GM18507 (cell line): ENCODE measurements at regions not wholly inside any gene's neighbourhood (a gene's known extent, or its start where the extent isn't known, plus 50 kb on each side); places are given as distances from the start of the nearest gene placed in this dataset.
"Not testable (repeated sequence)": the region's sequence is repeated elsewhere in the genome, so short reads cannot be mapped to it uniquely, and the experiment has no call there.

Experiments
- DNase-seq: peaks from one replicate; pipeline ENCODE4 v3.0.0; 2011; ENCODE audit warnings: low read depth; ENCODE audit not compliant: insufficient read length; ENCODE audit errors: extremely low spot score
- FAIRE-seq: peaks from 2 replicates; lab custom pipeline; 2011; peaks lifted over from hg19 to GRCh38; lab: Jason Lieb, UNC

GRCh38 chr18:71443706-71444480 lies 1100.2 kb downstream of the CBLN2 start:
- FAIRE-seq = no peak
- DNase-seq = no peak

DNA sequence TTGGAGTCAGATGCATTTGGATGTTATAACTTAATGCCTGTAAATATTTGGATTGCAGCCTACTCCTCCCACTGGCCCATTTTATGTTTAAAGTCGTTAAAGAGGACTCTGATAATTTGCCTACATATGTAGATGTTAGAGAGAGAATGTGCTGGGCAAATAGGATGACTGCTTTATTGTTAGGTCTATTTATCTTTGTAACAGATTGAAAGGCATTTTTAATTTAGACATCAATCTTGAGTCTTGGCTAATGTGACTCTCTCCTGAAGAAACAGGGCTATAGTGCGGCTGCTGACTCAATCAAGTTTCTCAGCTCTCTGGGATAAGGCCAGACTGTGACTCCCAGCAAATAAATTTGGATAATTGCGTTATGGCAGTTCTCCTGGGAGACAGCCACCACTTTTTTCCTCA lies 1101.4 kb downstream of the CBLN2 start:
- DNase-seq (no peak), FAIRE-seq (no peak)

- DNase-seq (no peak), FAIRE-seq (no peak)
Measured at GRCh38 chr18:71441156-71441555, 1103.0 kb downstream of the CBLN2 start.

GRCh38 chr18:71437511-71437910 lies 1106.6 kb downstream of the CBLN2 start:
- FAIRE-seq = no peak

DNA sequence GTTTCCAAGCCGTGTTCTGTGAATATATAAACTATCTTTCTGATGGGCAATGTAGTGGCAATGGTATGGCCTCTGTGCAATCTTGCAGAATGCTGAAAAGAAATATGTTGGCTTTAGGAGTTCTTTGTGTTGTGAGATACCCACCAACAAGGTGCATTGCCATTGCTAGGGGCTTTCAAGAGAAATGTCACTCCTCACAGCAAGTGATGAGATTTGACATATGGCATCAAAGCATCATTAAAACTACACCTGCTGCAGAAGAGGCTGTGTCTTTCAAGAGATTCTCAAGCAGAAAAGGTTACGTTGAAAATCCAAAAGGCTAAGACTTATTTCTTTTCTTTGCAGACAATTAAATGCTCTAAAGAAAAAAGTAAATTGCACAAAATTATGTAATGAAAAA lies 1110.8 kb downstream of the CBLN2 start:
- DNase-seq = no peak
- no peak for FAIRE-seq

More at GRCh38 chr18:71437511-71437910, 1106.6 kb downstream of the CBLN2 start:
- no peak for DNase-seq

DNA sequence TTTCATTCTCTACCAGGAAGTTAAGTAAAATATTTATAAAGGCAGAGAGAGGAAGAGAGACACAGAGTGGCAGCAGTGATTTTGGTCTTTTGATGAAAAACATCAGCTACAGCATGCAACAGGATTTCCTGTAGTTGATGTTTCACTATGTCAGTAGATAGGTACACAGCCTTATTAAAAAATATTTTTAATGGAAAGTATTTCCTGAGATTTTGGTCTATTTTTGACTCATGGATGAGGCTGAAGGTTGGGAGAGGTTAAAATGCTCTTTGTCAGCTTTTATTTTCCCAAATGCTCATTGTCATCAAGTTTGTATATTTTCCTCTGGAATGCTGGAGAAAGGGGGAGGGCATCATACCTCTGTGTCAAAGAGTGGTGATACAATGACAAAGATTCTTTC lies 1112.5 kb downstream of the CBLN2 start:
- DNase-seq = no peak
- no peak for FAIRE-seq

- FAIRE-seq = no peak
- DNase-seq = no peak
Measured at GRCh38 chr18:71431171-71431570, 1113.0 kb downstream of the CBLN2 start.

- DNase-seq (no peak), FAIRE-seq (no peak)
Measured at GRCh38 chr18:71426441-71426840, 1117.7 kb downstream of the CBLN2 start.

- no peak for DNase-seq
- no peak for FAIRE-seq
Measured at GRCh38 chr18:71405169-71405809, 1116.4 kb downstream of the SOCS6 start.

DNA sequence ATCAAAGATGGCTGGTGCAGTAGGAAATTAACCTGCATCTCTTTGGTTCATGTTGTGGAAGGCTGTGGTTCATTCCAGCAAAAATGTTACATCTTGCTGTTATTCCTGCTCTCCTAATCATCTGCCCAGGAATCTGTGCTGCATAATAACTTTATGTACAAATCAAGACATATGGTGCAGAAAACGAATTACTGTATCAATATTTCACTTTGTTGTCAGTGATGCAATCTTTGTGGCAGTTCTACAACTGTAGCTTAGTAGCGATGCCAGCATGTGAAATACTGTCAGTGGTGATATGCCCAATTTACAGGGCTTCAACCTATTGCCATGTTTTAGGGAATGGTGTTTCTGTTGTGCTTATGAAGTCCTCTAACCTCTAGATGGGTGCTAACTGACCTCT lies 1114.7 kb downstream of the SOCS6 start:
- no peak for DNase-seq
- FAIRE-seq = no peak

- DNase-seq (no peak), FAIRE-seq (no peak)
Measured at GRCh38 chr18:71398531-71398930, 1109.7 kb downstream of the SOCS6 start.

DNA sequence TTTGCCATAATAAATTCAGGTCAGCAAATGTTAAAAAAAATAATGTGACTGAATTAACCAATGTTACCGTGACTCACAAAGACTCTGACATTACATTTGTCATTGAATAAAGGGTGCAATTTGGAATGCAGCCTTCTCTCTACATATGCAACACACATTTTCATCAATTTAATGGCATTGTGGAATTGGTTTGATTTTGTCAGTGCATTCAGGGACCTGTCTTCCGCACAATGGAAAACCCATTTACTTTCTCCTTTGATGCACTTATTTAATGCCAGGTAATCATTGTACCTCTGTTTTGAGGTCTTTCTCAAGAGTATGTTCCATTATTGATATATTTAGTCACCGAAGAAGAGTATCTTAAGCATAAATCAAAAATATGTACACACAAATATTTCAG lies 1099.3 kb downstream of the SOCS6 start:
- FAIRE-seq (no peak), DNase-seq (no peak)

DNA sequence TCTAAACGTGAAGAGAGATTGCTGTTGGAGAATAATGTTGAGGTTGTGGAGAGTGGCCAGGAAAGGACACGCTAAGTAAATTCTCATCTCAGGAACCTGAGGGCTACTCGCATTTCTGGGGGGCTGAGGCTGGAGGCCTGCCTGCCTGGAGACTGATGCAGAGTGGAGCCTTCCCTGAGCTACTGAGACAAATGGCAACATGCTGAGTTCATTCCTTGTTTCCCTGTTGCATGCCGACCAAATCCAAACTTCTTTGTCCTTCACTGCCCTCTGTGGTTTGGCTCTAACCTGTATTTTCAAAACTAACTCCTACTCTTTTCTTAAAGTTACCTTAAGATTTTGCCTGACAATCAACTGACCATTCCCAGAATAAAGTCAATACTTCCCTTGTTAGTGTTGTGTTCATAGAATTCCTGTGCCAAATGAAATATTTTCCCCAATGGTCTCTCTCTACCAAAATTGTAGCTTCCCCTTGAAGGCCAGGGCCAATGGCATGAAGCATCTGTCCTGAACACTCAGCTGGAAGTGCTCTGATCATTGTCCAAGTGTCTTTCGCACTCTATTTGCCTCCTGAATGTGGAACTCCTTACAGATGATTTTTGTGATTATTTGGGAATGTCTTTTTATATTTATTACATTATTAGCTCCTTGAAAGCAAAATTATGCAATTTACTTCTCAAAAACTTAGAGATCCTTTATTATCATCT lies 1085.6 kb downstream of the SOCS6 start:
- no peak for FAIRE-seq
- DNase-seq = no peak

DNA sequence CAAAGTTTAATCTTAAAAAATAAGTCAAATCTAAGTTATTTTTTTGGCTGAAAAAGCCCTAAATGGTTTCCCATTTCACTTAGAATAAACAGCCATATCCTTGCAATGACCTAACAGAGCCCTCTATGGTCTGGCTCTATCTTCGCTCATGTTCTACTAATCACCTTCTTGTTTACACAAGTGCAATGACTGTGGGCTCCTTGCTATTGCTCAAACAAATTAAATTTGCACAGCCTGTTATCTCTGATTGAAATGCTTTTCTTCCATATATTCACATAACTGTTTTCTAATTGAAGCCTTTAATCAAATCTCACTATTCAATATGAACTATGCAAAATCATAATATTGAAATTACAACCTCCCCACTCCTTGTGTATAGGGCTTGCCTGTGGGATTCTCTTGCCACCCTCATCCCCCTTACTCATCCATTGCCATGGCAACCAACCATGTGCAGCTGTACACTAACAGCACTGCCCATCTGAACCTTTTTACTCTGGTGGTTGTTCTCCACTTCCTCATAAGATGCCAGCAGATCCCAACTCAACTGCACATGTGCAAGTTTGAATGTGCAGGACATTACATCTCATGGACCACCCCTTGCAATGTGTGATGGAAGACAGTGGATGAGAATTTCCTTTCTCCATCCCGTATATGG lies 1083.2 kb downstream of the SOCS6 start:
- DNase-seq (no peak), FAIRE-seq (no peak)

- DNase-seq = no peak
- FAIRE-seq = no peak
Measured at GRCh38 chr18:71370671-71371445, 1082.0 kb downstream of the SOCS6 start.

- DNase-seq = no peak
- FAIRE-seq = no peak
Measured at GRCh38 chr18:71370095-71370494, 1081.2 kb downstream of the SOCS6 start.

DNA sequence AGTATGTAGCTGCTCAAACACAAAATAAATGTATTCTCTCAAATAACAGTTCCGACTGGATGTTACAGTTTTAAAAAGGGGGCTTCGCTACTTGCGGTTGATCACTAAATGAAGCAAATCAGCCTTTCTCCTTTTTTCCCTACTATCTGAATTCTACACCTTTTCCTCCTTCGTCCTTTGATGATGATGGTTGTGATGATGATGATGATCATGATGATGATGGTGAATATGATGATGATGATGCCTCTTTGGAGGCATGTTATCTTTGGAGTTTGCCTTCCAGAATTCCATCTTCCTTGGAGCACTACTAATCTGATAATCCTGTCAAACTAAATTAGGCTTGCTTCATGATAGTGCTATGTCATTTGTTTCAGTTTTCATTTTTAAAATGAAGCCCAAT lies 1073.3 kb downstream of the SOCS6 start:
- FAIRE-seq (no peak), DNase-seq (no peak)

- FAIRE-seq, DNase-seq: not testable (repeated sequence)
Measured at GRCh38 chr18:71355599-71355998, 1066.8 kb downstream of the SOCS6 start.

GRCh38 chr18:71352618-71353017 lies 1063.8 kb downstream of the SOCS6 start:
- DNase-seq (no peak), FAIRE-seq (no peak)
